Peyer's patch (tissue), 4 donors: ENCODE measurements at regions not wholly inside any gene's neighbourhood (a gene's known extent, or its start where the extent isn't known, plus 50 kb on each side); places are given as distances from the start of the nearest gene placed in this dataset.

ENCODE experiments used
- DNase-seq, 3 donors: peaks; one replicate each; pipeline ENCODE4 v3.0.0-alpha.2; 2017 to 2019
- H3K27ac ChIP-seq, 4 donors: fragments of 200-600 bp; sonication (generic); one replicate each; pipeline ENCODE4 v1.5.1; 2016 to 2019
- H3K27me3 ChIP-seq, 2 donors: fragments of 200-600 bp; sonication (generic); one replicate each; pipeline ENCODE4 v1.5.1; 2019
- H3K36me3 ChIP-seq, 3 donors: fragments of 200-600 bp; sonication (generic); one replicate each; pipeline ENCODE4 v1.5.1; 2016 to 2019
- H3K4me1 ChIP-seq, 4 donors: fragments of 200-600 bp; sonication (generic); one replicate each; pipeline ENCODE4 v1.5.1; 2016 to 2019
- H3K4me3 ChIP-seq, 4 donors: fragments of 200-600 bp; sonication (generic); 1 replicate in 3 of 4; 2 replicates in 1 of 4; pipeline ENCODE4 v1.5.1; 2016 to 2019; ENCODE audit warnings: mild to moderate bottlenecking in 1 of 4
- H3K9me3 ChIP-seq, 4 donors: fragments of 200-600 bp; sonication (generic); one replicate each; pipeline ENCODE4 v1.5.1; 2016 to 2019; ENCODE audit warnings: mild to moderate bottlenecking in 1 of 4
- CTCF ChIP-seq, 6 experiments: fragments of 450-650 bp in 4 of 6; fragments of 200-600 bp in 2 of 6; sonication (generic) in 1 of 6; IDR thresholded peaks; one replicate each; pipeline ENCODE4 v1.5.1; 2017 to 2019; ENCODE audit warnings: antibody characterized with exemption in 6 of 6, mild to moderate bottlenecking in 3 of 6, moderate library complexity in 1 of 6
- POLR2A ChIP-seq, 2 donors: fragments of 450-650 bp; IDR thresholded peaks; one replicate each; pipeline ENCODE4 v1.5.1; 2017; ENCODE audit warnings: antibody characterized with exemption in 2 of 2, mild to moderate bottlenecking in 2 of 2, moderate library complexity in 2 of 2

GRCh38 chr16:60566901-60567300, 1469.3 kb downstream of the CDH8 start:
- Histone ChIP-seq H3K9me3 (no peaks in the 10 kb centered on the region), H3K36me3 (no peaks in the 10 kb centered on the region), H3K27me3 (no peaks in the 10 kb centered on the region), H3K4me3 (no peak overlapping the region), H3K27ac (no peak overlapping the region), H3K4me1 (no peaks in the 10 kb centered on the region)
- no peak for DNase-seq
- TF ChIP-seq CTCF (IDR thresholded peaks at IDR 0.05) = no peak
- TF ChIP-seq POLR2A (IDR thresholded peaks at IDR 0.05) = no peak

- Histone ChIP-seq H3K27ac (no peak overlapping the region), H3K9me3 (no peaks in the 10 kb centered on the region), H3K4me3 (no peak overlapping the region), H3K36me3 (no peaks in the 10 kb centered on the region), H3K27me3 (no peaks in the 10 kb centered on the region), H3K4me1 (no peaks in the 10 kb centered on the region)
- DNase-seq = no peak
- no peak for TF ChIP-seq POLR2A (IDR thresholded peaks at IDR 0.05)
- no peak for TF ChIP-seq CTCF (IDR thresholded peaks at IDR 0.05)
These were observed 1471.7 kb downstream of the CDH8 start for GRCh38 chr16:60564588-60564987.

- no peak for DNase-seq
- Histone ChIP-seq H3K27me3 (no peaks in the 10 kb centered on the region), H3K36me3 (no peaks in the 10 kb centered on the region), H3K27ac (no peak overlapping the region), H3K9me3 (no peaks in the 10 kb centered on the region), H3K4me3 (no peak overlapping the region), H3K4me1 (no peaks in the 10 kb centered on the region)
- TF ChIP-seq POLR2A (IDR thresholded peaks at IDR 0.05) = no peak
- TF ChIP-seq CTCF (IDR thresholded peaks at IDR 0.05) = no peak
These were observed 1473.1 kb downstream of the CDH8 start for GRCh38 chr16:60563166-60563565.

- Histone ChIP-seq H3K36me3 (no peaks in the 10 kb centered on the region), H3K4me1 (no peaks in the 10 kb centered on the region), H3K27me3 (no peaks in the 10 kb centered on the region), H3K4me3 (no peak overlapping the region), H3K27ac (no peak overlapping the region), H3K9me3 (no peaks in the 10 kb centered on the region)
- TF ChIP-seq CTCF (IDR thresholded peaks at IDR 0.05) (no peak), POLR2A (IDR thresholded peaks at IDR 0.05) (no peak)
- DNase-seq = no peak
These were observed 1477.3 kb downstream of the CDH8 start for GRCh38 chr16:60558936-60559335.

- H3K4me3 ChIP-seq = no peak overlapping the region
- no peak overlapping the region for H3K27ac ChIP-seq
- peaks cover 0 to 5% (median 0%) of the 10 kb centered on the region in 4 donors for H3K9me3 ChIP-seq
- DNase-seq = no peak
- H3K36me3 ChIP-seq = no peaks in the 10 kb centered on the region
- no peaks in the 10 kb centered on the region for H3K4me1 ChIP-seq
- TF ChIP-seq CTCF (IDR thresholded peaks at IDR 0.05) (no peak), POLR2A (IDR thresholded peaks at IDR 0.05) (no peak)
- H3K27me3 ChIP-seq = no peaks in the 10 kb centered on the region
These were observed 1483.0 kb downstream of the CDH8 start for GRCh38 chr16:60553090-60553757.

- no peak for DNase-seq
- Histone ChIP-seq H3K27ac (no peak overlapping the region), H3K36me3 (no peaks in the 10 kb centered on the region), H3K9me3 (peaks cover 0 to 5% (median 0%) of the 10 kb centered on the region in 4 donors), H3K27me3 (no peaks in the 10 kb centered on the region), H3K4me3 (no peak overlapping the region), H3K4me1 (no peaks in the 10 kb centered on the region)
- no peak for TF ChIP-seq CTCF (IDR thresholded peaks at IDR 0.05)
- TF ChIP-seq POLR2A (IDR thresholded peaks at IDR 0.05) = no peak
These were observed 1494.7 kb downstream of the CDH8 start for GRCh38 chr16:60541535-60541934.
